Adrenal gland (tissue), 9 donors: ENCODE measurements at regions not wholly inside any gene's neighbourhood (a gene's known extent, or its start where the extent isn't known, plus 50 kb on each side); places are given as distances from the start of the nearest gene placed in this dataset.
A peak's percentile ranks its signal among the peaks of the same experiment; 100 is the strongest.

Experiments
- DNase-seq, 7 donors: peaks; one replicate each; pipeline ENCODE4 v3.0.0-alpha.2; 2019 to 2020
- H3K27ac ChIP-seq, 5 donors: fragments of 200-600 bp; sonication (generic) in 4 of 5; 1 replicate in 3 of 5; 2 replicates in 2 of 5; pipeline versions ENCODE4 v1.5.1 to v1.8.0; 2016 to 2020; ENCODE audit warnings: mild to moderate bottlenecking in 1 of 5
- H3K27me3 ChIP-seq: fragments of 200-600 bp; 2 replicates; pipeline ENCODE4 v1.8.0; 2021
- H3K36me3 ChIP-seq, 2 donors: fragments of 200-600 bp; replicated peaks in 1 of 2; 1 replicate in 1 of 2; 2 replicates in 1 of 2; pipeline versions ENCODE4 v1.5.1 to v1.8.0; 2018 to 2022
- H3K4me1 ChIP-seq, 2 donors: fragments of 200-600 bp; replicated peaks in 1 of 2; 1 replicate in 1 of 2; 2 replicates in 1 of 2; pipeline versions ENCODE4 v1.5.1 to v1.8.0; 2018 to 2021
- H3K4me3 ChIP-seq, 4 donors: fragments of 200-600 bp; sonication (generic) in 3 of 4; one replicate each; pipeline ENCODE4 v1.5.1; 2016 to 2018
- H3K9me3 ChIP-seq, 3 donors: fragments of 200-600 bp; sonication (generic) in 1 of 3; replicated peaks in 1 of 3; 1 replicate in 2 of 3; 2 replicates in 1 of 3; pipeline versions ENCODE4 v1.5.1 to v1.8.0; 2016 to 2021
- CTCF ChIP-seq, 6 experiments: fragments of 450-650 bp in 4 of 6; fragments of 200-600 bp in 2 of 6; sonication (generic) in 1 of 6; IDR thresholded peaks; 1 replicate in 5 of 6; 2 replicates in 1 of 6; pipeline versions ENCODE4 v1.5.1 to v1.8.0; 2016 to 2021; ENCODE audit warnings: antibody characterized with exemption in 6 of 6, mild to moderate bottlenecking in 2 of 6, moderate library complexity in 1 of 6
- POLR2A ChIP-seq, 2 donors: fragments of 450-650 bp; IDR thresholded peaks; one replicate each; pipeline ENCODE4 v1.6.1; 2017; ENCODE audit warnings: antibody characterized with exemption in 2 of 2, mild to moderate bottlenecking in 2 of 2, moderate library complexity in 1 of 2
- WGBS, 4 donors: extraction: QIAGEN DNeasy Blood & Tissue Kit in 2 of 4; methylation state at CpG; one replicate each; pipeline versions ENCODE4 v1.1.5 to v1.1.7; 2013 to 2017; 5-methylcytosine and 5-hydroxymethylcytosine counted together
- intact Hi-C, 2 donors: fragments of 100-400 bp; cut with DNase I; formaldehyde crosslinking; loops; one replicate each; pipeline versions ENCODE4 v1.14.1 to v1.15.0; 2022 to 2023
- donor health status: healthy with polysubstance abuse.
- donor health status: Bipolar disorder and iron deficiency.
- donor health status: DM: yes; HTN: yes; CAD: no.
- donor health status: DM: no; HTN: no; CAD: no.
- donor health status: DM: no; HTN: no; CAD: no.

GRCh38 chr10:83372646-83373045 is 766.7 kb upstream of the GHITM start:
- no peaks in the 10 kb centered on the region for H3K4me1 ChIP-seq
- H3K9me3 ChIP-seq, result no peaks in the 10 kb centered on the region
- H3K27me3 ChIP-seq, result no peaks in the 10 kb centered on the region
- no peak for TF ChIP-seq CTCF (IDR thresholded peaks at IDR 0.05)
- no peak for DNase-seq
- no peak overlapping the region for H3K27ac ChIP-seq
- H3K4me3 ChIP-seq, result no peak overlapping the region
- no peaks in the 10 kb centered on the region for H3K36me3 ChIP-seq
- intact Hi-C loops, result no loop called here
- WGBS, 4 donors, result 46 to 81% (median 73%) methylated on average over 2 of the region's 2 CpGs

DNA sequence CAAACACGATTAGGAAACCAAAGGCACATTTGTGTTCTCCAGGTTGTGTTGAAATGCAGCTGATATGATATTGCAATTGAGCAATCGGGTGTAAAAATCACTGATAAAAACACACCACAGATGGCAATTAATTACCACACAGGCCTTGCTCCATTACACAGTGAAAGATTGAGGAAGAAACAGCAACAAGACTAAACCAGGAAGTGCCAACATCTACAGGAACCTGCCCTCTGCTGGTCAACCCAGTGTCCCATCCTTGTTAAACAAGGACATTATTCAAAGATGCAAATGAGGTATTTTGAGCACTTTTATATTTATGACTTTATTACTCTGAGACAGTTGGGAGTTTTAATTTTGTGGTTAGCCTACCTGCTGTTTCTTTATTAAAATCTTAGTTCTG is 765.6 kb upstream of the GHITM start:
- no peak overlapping the region for H3K4me3 ChIP-seq
- 66 to 74% (median 70%) methylated on average over 2 of the region's 2 CpGs for WGBS, 4 donors
- no peaks in the 10 kb centered on the region for H3K4me1 ChIP-seq
- H3K27me3 ChIP-seq, result no peaks in the 10 kb centered on the region
- TF ChIP-seq CTCF (IDR thresholded peaks at IDR 0.05) (peak in 2 of 6 experiments; percentile 20 to 26), POLR2A (IDR thresholded peaks at IDR 0.05) (no peak)
- H3K9me3 ChIP-seq, result no peaks in the 10 kb centered on the region
- intact Hi-C loops, result no loop called here
- H3K27ac ChIP-seq, result no peak overlapping the region
- DNase-seq, result peak in 1 of 7 donors; percentile 6
- H3K36me3 ChIP-seq, result no peaks in the 10 kb centered on the region

DNA sequence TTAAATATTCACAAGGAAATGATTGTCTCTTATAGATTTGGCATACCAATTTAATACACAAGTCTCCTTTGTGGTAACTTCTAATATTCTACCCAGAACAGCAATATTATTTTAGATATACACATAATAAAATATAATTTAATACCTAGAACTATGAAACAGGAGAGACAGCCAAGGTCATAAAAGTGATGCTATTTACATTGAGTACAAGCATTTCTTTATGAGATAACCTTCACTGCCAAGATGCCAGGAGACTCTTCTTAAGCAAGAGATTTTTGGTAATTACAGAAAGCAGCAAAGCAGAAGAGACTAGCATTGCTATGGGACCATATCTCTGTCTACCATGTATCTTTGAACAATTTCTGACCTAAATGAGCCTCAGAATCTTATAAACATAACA is 764.6 kb upstream of the GHITM start:
- no peaks in the 10 kb centered on the region for H3K27me3 ChIP-seq
- DNase-seq, result no peak
- no peaks in the 10 kb centered on the region for H3K36me3 ChIP-seq
- no peak overlapping the region for H3K27ac ChIP-seq
- intact Hi-C loops, result no loop called here
- no peak overlapping the region for H3K4me3 ChIP-seq
- no peaks in the 10 kb centered on the region for H3K9me3 ChIP-seq
- TF ChIP-seq POLR2A (IDR thresholded peaks at IDR 0.05) (no peak), CTCF (IDR thresholded peaks at IDR 0.05) (no peak)
- H3K4me1 ChIP-seq, result no peaks in the 10 kb centered on the region

DNA sequence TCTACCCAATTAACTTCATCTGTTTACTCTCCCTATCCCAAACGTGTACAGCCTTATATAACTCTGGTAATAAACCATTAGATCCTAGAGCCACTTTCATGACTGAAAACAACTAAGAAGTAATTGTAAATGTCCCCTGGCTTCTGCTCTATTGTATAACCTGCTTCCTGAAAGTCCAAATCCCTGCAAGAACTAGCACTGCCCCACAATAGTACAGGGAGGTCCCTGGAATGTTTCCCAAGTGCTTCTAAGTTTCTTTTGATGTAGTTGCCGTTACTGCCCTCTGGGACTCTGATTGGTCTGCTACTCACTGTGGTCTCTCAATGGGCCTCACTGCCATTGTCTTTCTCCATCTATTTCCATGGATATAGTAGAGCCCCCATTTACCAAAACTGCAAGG is 764.0 kb upstream of the GHITM start:
- intact Hi-C loops, result no loop called here
- H3K27ac ChIP-seq, result no peak overlapping the region
- no peaks in the 10 kb centered on the region for H3K4me1 ChIP-seq
- no peaks in the 10 kb centered on the region for H3K27me3 ChIP-seq
- H3K4me3 ChIP-seq, result no peak overlapping the region
- H3K9me3 ChIP-seq, result no peaks in the 10 kb centered on the region
- 47 to 82% (median 59%) methylated on average over 2 of the region's 2 CpGs for WGBS, 4 donors
- DNase-seq, result no peak
- H3K36me3 ChIP-seq, result no peaks in the 10 kb centered on the region
- TF ChIP-seq POLR2A (IDR thresholded peaks at IDR 0.05), result no peak
- TF ChIP-seq CTCF (IDR thresholded peaks at IDR 0.05), result no peak
